Lower lobe of right lung (tissue), 2 donors: ENCODE measurements at regions not wholly inside any gene's neighbourhood (a gene's known extent, or its start where the extent isn't known, plus 50 kb on each side); places are given as distances from the start of the nearest gene placed in this dataset.

Experiments used
- ATAC-seq, 2 donors: fragments of 200-7000 bp; cut with Tn5 transposase; one replicate each; pipeline ENCODE4 v1.9.1; 2020 to 2022; ENCODE audit warnings: mild to moderate bottlenecking in 2 of 2, moderate library complexity in 2 of 2
- DNase-seq: peaks from one replicate; pipeline ENCODE4 v3.0.0-alpha.2; 2020
- H3K27ac ChIP-seq: fragments of 200-600 bp; one replicate; pipeline ENCODE4 v1.8.0; 2022
- H3K27me3 ChIP-seq: fragments of 200-600 bp; one replicate; pipeline ENCODE4 v1.8.0; 2022; ENCODE audit warnings: low read depth
- H3K36me3 ChIP-seq: fragments of 200-600 bp; one replicate; pipeline ENCODE4 v1.8.0; 2022; ENCODE audit warnings: mild to moderate bottlenecking
- H3K4me1 ChIP-seq: fragments of 200-600 bp; one replicate; pipeline ENCODE4 v1.8.0; 2022
- H3K4me3 ChIP-seq: fragments of 200-600 bp; one replicate; pipeline ENCODE4 v1.8.0; 2022; ENCODE audit warnings: mild to moderate bottlenecking
- H3K9me3 ChIP-seq: fragments of 200-600 bp; one replicate; pipeline ENCODE4 v1.8.0; 2022
- CTCF ChIP-seq: fragments of 200-600 bp; IDR thresholded peaks from one replicate; pipeline ENCODE4 v1.8.0; 2022; ENCODE audit warnings: antibody characterized with exemption, mild to moderate bottlenecking
- intact Hi-C: fragments of 100-400 bp; cut with DNase I; formaldehyde crosslinking; loops from one replicate; pipeline ENCODE4 v1.11.0; 2022
- donor health status: DM: no; HTN: yes; CAD: no; lungs with severe emphysema.

GRCh38 chr20:50398471-50398820 is 111.7 kb upstream of the PTPN1 start:
- DNase-seq (no peak), ATAC-seq (no peak)
- Histone ChIP-seq H3K27ac (peak overlapping the region; percentile 79), H3K4me1 (peaks cover 55% of the 10 kb centered on the region), H3K4me3 (no peak overlapping the region), H3K9me3 (no peaks in the 10 kb centered on the region), H3K27me3 (no peaks in the 10 kb centered on the region), H3K36me3 (no peaks in the 10 kb centered on the region)
- intact Hi-C loops: no loop called here
- TF ChIP-seq CTCF: no peak

GRCh38 chr20:50398821-50399554 is 111.2 kb upstream of the PTPN1 start:
- Histone ChIP-seq H3K27me3 (no peaks in the 10 kb centered on the region), H3K4me1 (peaks cover 60% of the 10 kb centered on the region), H3K27ac (peak overlapping the region; percentile 79), H3K36me3 (no peaks in the 10 kb centered on the region), H3K4me3 (no peak overlapping the region), H3K9me3 (no peaks in the 10 kb centered on the region)
- no peak for TF ChIP-seq CTCF
- DNase-seq (peak; percentile 90), ATAC-seq (peak; percentile 69 to 73)
- intact Hi-C loops: no loop called here

- Histone ChIP-seq H3K9me3 (no peaks in the 10 kb centered on the region), H3K4me3 (no peak overlapping the region), H3K27me3 (no peaks in the 10 kb centered on the region), H3K36me3 (no peaks in the 10 kb centered on the region), H3K27ac (peak overlapping the region; percentile 79), H3K4me1 (peaks cover 58% of the 10 kb centered on the region)
- TF ChIP-seq CTCF: no peak
- intact Hi-C loops: no loop called here
- ATAC-seq (peak in 1 of 2 donors; percentile 0), DNase-seq (no peak)
Observed at GRCh38 chr20:50399555-50399916, 110.6 kb upstream of the PTPN1 start.

- Histone ChIP-seq H3K9me3 (no peaks in the 10 kb centered on the region), H3K27me3 (no peaks in the 10 kb centered on the region), H3K27ac (peak overlapping the region; percentile 79), H3K36me3 (no peaks in the 10 kb centered on the region), H3K4me1 (peaks cover 52% of the 10 kb centered on the region), H3K4me3 (no peak overlapping the region)
- peak; percentile 52 to 78 for ATAC-seq
- peak; percentile 61 for DNase-seq
- intact Hi-C loops: no loop called here
- TF ChIP-seq CTCF: no peak
Observed at GRCh38 chr20:50399917-50400704, 110.1 kb upstream of the PTPN1 start.

- Histone ChIP-seq H3K4me3 (no peak overlapping the region), H3K9me3 (no peaks in the 10 kb centered on the region), H3K27ac (peak overlapping the region; percentile 79), H3K27me3 (no peaks in the 10 kb centered on the region), H3K4me1 (peaks cover 44% of the 10 kb centered on the region), H3K36me3 (no peaks in the 10 kb centered on the region)
- TF ChIP-seq CTCF: no peak
- intact Hi-C loops: no loop called here
- DNase-seq (no peak), ATAC-seq (peak in 1 of 2 donors; percentile 5)
Observed at GRCh38 chr20:50400705-50401586, 109.2 kb upstream of the PTPN1 start.
